ENCODE measurements at regions not wholly inside any gene's neighbourhood (a gene's known extent, or its start where the extent isn't known, plus 50 kb on each side); places are given as distances from the start of the nearest gene placed in this dataset.

GRCh38 chr21:24188506-24188905, 1418.8 kb downstream of the MRPL39 start:
- no peak for DNase-seq (ENCODE audit: insufficient read length, low spot score)
- TF ChIP-seq POU2F2 (IDR thresholded peaks at IDR 0.05; ENCODE audit: low read depth, low read length) (no peak), TAF1 (IDR thresholded peaks at IDR 0.05; ENCODE audit: low read depth, low read length) (no peak), PAX5 (IDR thresholded peaks at IDR 0.05; ENCODE audit: insufficient read depth, low read length, severe bottlenecking) (no peak), SPI1 (IDR thresholded peaks at IDR 0.05; ENCODE audit: low read depth, low read length) (no peak), POLR2A (IDR thresholded peaks at IDR 0.05; ENCODE audit: low read depth, low read length) (no peak), POLR2AphosphoS5 (IDR thresholded peaks at IDR 0.05; ENCODE audit: low read depth, low read length) (no peak)
- FAIRE-seq: no peak

- DNase-seq (ENCODE audit: insufficient read length, low spot score) (no peak), FAIRE-seq (no peak)
- TF ChIP-seq POLR2A (IDR thresholded peaks at IDR 0.05; ENCODE audit: low read depth, low read length) (no peak), TAF1 (IDR thresholded peaks at IDR 0.05; ENCODE audit: low read depth, low read length) (no peak), SPI1 (IDR thresholded peaks at IDR 0.05; ENCODE audit: low read depth, low read length) (no peak), POU2F2 (IDR thresholded peaks at IDR 0.05; ENCODE audit: low read depth, low read length) (no peak), PAX5 (IDR thresholded peaks at IDR 0.05; ENCODE audit: insufficient read depth, low read length, severe bottlenecking) (no peak), POLR2AphosphoS5 (IDR thresholded peaks at IDR 0.05; ENCODE audit: low read depth, low read length) (no peak)
Observed at GRCh38 chr21:24183077-24183476, 1424.2 kb downstream of the MRPL39 start.

GRCh38 chr21:24179110-24179509, 1428.2 kb downstream of the MRPL39 start:
- FAIRE-seq (no peak), DNase-seq (ENCODE audit: insufficient read length, low spot score) (no peak)
- TF ChIP-seq SPI1 (IDR thresholded peaks at IDR 0.05; ENCODE audit: low read depth, low read length) (no peak), TAF1 (IDR thresholded peaks at IDR 0.05; ENCODE audit: low read depth, low read length) (no peak), POLR2A (IDR thresholded peaks at IDR 0.05; ENCODE audit: low read depth, low read length) (no peak), POLR2AphosphoS5 (IDR thresholded peaks at IDR 0.05; ENCODE audit: low read depth, low read length) (no peak), PAX5 (IDR thresholded peaks at IDR 0.05; ENCODE audit: insufficient read depth, low read length, severe bottlenecking) (no peak), POU2F2 (IDR thresholded peaks at IDR 0.05; ENCODE audit: low read depth, low read length) (no peak)

GRCh38 chr21:24175106-24175505, 1432.2 kb downstream of the MRPL39 start:
- no peak for FAIRE-seq
- no peak for DNase-seq (ENCODE audit: insufficient read length, low spot score)
- no peak for TF ChIP-seq POLR2AphosphoS5 (IDR thresholded peaks at IDR 0.05; ENCODE audit: low read depth, low read length)
- TF ChIP-seq POU2F2 (IDR thresholded peaks at IDR 0.05; ENCODE audit: low read depth, low read length): no peak
- TF ChIP-seq SPI1 (IDR thresholded peaks at IDR 0.05; ENCODE audit: low read depth, low read length): no peak
- no peak for TF ChIP-seq POLR2A (IDR thresholded peaks at IDR 0.05; ENCODE audit: low read depth, low read length)
- TF ChIP-seq PAX5 (IDR thresholded peaks at IDR 0.05; ENCODE audit: insufficient read depth, low read length, severe bottlenecking): no peak
- no peak for TF ChIP-seq TAF1 (IDR thresholded peaks at IDR 0.05; ENCODE audit: low read depth, low read length)

- TF ChIP-seq PAX5 (IDR thresholded peaks at IDR 0.05; ENCODE audit: insufficient read depth, low read length, severe bottlenecking) (no peak), SPI1 (IDR thresholded peaks at IDR 0.05; ENCODE audit: low read depth, low read length) (no peak), POLR2AphosphoS5 (IDR thresholded peaks at IDR 0.05; ENCODE audit: low read depth, low read length) (no peak), POLR2A (IDR thresholded peaks at IDR 0.05; ENCODE audit: low read depth, low read length) (no peak), TAF1 (IDR thresholded peaks at IDR 0.05; ENCODE audit: low read depth, low read length) (no peak), POU2F2 (IDR thresholded peaks at IDR 0.05; ENCODE audit: low read depth, low read length) (no peak)
Observed at GRCh38 chr21:24171736-24172135, 1435.5 kb downstream of the MRPL39 start.

GRCh38 chr21:24163539-24163938, 1443.7 kb downstream of the MRPL39 start:
- TF ChIP-seq POLR2A (IDR thresholded peaks at IDR 0.05; ENCODE audit: low read depth, low read length) (no peak), POU2F2 (IDR thresholded peaks at IDR 0.05; ENCODE audit: low read depth, low read length) (no peak), PAX5 (IDR thresholded peaks at IDR 0.05; ENCODE audit: insufficient read depth, low read length, severe bottlenecking) (no peak), POLR2AphosphoS5 (IDR thresholded peaks at IDR 0.05; ENCODE audit: low read depth, low read length) (no peak), TAF1 (IDR thresholded peaks at IDR 0.05; ENCODE audit: low read depth, low read length) (no peak), SPI1 (IDR thresholded peaks at IDR 0.05; ENCODE audit: low read depth, low read length) (no peak)
- DNase-seq (ENCODE audit: insufficient read length, low spot score): no peak
- no peak for FAIRE-seq

More at GRCh38 chr21:24171736-24172135, 1435.5 kb downstream of the MRPL39 start:
- DNase-seq (ENCODE audit: insufficient read length, low spot score): no peak
- FAIRE-seq: no peak

- no peak for TF ChIP-seq SPI1 (IDR thresholded peaks at IDR 0.05; ENCODE audit: low read depth, low read length)
- no peak for TF ChIP-seq POU2F2 (IDR thresholded peaks at IDR 0.05; ENCODE audit: low read depth, low read length)
- TF ChIP-seq POLR2A (IDR thresholded peaks at IDR 0.05; ENCODE audit: low read depth, low read length): no peak
- TF ChIP-seq POLR2AphosphoS5 (IDR thresholded peaks at IDR 0.05; ENCODE audit: low read depth, low read length): no peak
- no peak for TF ChIP-seq TAF1 (IDR thresholded peaks at IDR 0.05; ENCODE audit: low read depth, low read length)
- no peak for TF ChIP-seq PAX5 (IDR thresholded peaks at IDR 0.05; ENCODE audit: insufficient read depth, low read length, severe bottlenecking)
- no peak for FAIRE-seq
- DNase-seq (ENCODE audit: insufficient read length, low spot score): no peak
Observed at GRCh38 chr21:24160528-24160927, 1446.8 kb downstream of the MRPL39 start.

GRCh38 chr21:24153137-24153536, 1454.1 kb downstream of the MRPL39 start:
- no peak for FAIRE-seq

GRCh38 chr21:24150753-24151152, 1456.5 kb downstream of the MRPL39 start:
- FAIRE-seq (no peak), DNase-seq (ENCODE audit: insufficient read length, low spot score) (no peak)
- TF ChIP-seq POLR2AphosphoS5 (IDR thresholded peaks at IDR 0.05; ENCODE audit: low read depth, low read length) (no peak), SPI1 (IDR thresholded peaks at IDR 0.05; ENCODE audit: low read depth, low read length) (no peak), POU2F2 (IDR thresholded peaks at IDR 0.05; ENCODE audit: low read depth, low read length) (no peak), POLR2A (IDR thresholded peaks at IDR 0.05; ENCODE audit: low read depth, low read length) (no peak), PAX5 (IDR thresholded peaks at IDR 0.05; ENCODE audit: insufficient read depth, low read length, severe bottlenecking) (no peak), TAF1 (IDR thresholded peaks at IDR 0.05; ENCODE audit: low read depth, low read length) (no peak)

More at GRCh38 chr21:24153137-24153536, 1454.1 kb downstream of the MRPL39 start:
- no peak for DNase-seq (ENCODE audit: insufficient read length, low spot score)
- TF ChIP-seq PAX5 (IDR thresholded peaks at IDR 0.05; ENCODE audit: insufficient read depth, low read length, severe bottlenecking): no peak
- no peak for TF ChIP-seq POLR2AphosphoS5 (IDR thresholded peaks at IDR 0.05; ENCODE audit: low read depth, low read length)
- no peak for TF ChIP-seq POLR2A (IDR thresholded peaks at IDR 0.05; ENCODE audit: low read depth, low read length)
- TF ChIP-seq POU2F2 (IDR thresholded peaks at IDR 0.05; ENCODE audit: low read depth, low read length): no peak
- TF ChIP-seq TAF1 (IDR thresholded peaks at IDR 0.05; ENCODE audit: low read depth, low read length): no peak
- TF ChIP-seq SPI1 (IDR thresholded peaks at IDR 0.05; ENCODE audit: low read depth, low read length): no peak

GRCh38 chr21:24148461-24148860, 1458.8 kb downstream of the MRPL39 start:
- no peak for FAIRE-seq
- DNase-seq (ENCODE audit: insufficient read length, low spot score): no peak
- TF ChIP-seq SPI1 (IDR thresholded peaks at IDR 0.05; ENCODE audit: low read depth, low read length) (no peak), TAF1 (IDR thresholded peaks at IDR 0.05; ENCODE audit: low read depth, low read length) (no peak), POLR2A (IDR thresholded peaks at IDR 0.05; ENCODE audit: low read depth, low read length) (no peak), PAX5 (IDR thresholded peaks at IDR 0.05; ENCODE audit: insufficient read depth, low read length, severe bottlenecking) (no peak), POU2F2 (IDR thresholded peaks at IDR 0.05; ENCODE audit: low read depth, low read length) (no peak), POLR2AphosphoS5 (IDR thresholded peaks at IDR 0.05; ENCODE audit: low read depth, low read length) (no peak)
